HG03196 (cell line): ENCODE measurements at regions not wholly inside any gene's neighbourhood (a gene's known extent, or its start where the extent isn't known, plus 50 kb on each side); places are given as distances from the start of the nearest gene placed in this dataset.
"Not testable (repeated sequence)": the region's sequence is repeated elsewhere in the genome, so short reads cannot be mapped to it uniquely, and the experiment has no call there.

Experiments used
- ATAC-seq: cut with Tn5 transposase; IDR thresholded peaks from one replicate; pipeline ENCODE4 v1.9.1; 2021; ENCODE audit not compliant: unreplicated experiment

DNA sequence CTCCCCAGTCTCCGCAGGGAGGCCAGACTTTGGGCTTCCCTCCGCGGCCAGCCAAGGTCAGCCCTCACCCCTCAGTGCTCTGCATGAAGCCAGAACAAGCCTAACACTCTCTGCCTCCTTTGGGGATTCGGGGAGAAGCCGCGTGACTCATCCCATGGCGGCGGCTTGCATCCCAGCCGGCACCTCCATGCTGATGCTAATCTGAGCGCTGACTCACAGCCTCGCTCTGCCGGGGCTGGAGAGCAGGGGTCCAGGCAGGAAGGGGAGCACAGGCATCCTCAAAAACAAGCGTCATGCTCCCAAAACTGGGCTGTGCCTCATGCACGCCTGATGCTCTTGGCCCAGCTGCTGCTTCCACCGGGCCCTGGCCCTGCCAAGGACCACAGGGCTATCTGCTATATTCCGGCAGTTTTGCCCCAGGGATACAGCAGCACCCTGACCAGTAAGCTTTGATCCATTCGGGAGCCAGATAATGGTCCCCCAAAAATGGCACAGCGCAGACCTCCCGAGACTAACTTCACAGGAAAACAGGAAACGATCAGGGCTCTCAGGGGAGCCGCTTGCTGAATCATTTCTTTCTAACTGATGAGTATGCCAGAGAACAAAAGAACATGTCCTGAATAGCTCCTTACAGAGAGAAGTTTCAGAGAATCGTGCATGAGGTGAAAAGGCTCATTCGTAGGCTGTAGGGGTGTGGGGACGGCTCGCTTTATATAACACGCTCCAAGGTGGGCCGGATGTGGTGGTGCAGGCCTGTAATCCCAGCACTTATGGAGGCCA is 254.4 kb upstream of the USP9Y start:
- ATAC-seq = not testable (repeated sequence)

GRCh38 chrY:12448561-12448960 is 252.5 kb upstream of the USP9Y start:
- not testable (repeated sequence) for ATAC-seq

GRCh38 chrY:12453318-12453717 is 247.7 kb upstream of the USP9Y start:
- ATAC-seq = not testable (repeated sequence)

- no peak for ATAC-seq
Observed at GRCh38 chrY:12459965-12460364, 241.1 kb upstream of the USP9Y start.

DNA sequence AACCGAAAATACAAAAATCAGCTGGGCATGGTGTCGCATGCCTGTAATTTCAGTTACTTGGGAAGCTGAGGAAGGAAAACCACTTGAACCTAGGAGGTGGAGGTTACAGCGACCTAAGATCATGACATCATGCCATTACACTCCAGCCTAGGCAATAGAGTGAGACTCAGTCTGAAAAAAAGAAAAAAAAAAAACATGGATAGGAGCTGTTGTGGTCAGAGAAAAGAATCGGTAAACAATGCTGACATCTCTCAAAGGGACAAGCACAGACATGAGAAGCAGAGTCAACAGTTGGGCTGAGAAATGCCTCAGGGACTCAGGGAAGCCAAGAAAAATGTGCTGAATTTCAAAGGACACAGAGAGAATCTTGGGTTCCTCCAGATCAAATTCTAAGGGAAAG is 236.9 kb upstream of the USP9Y start:
- ATAC-seq = no peak

- no peak for ATAC-seq
Observed at GRCh38 chrY:12465706-12466105, 235.3 kb upstream of the USP9Y start.

- no peak for ATAC-seq
Observed at GRCh38 chrY:12469081-12469480, 231.9 kb upstream of the USP9Y start.

DNA sequence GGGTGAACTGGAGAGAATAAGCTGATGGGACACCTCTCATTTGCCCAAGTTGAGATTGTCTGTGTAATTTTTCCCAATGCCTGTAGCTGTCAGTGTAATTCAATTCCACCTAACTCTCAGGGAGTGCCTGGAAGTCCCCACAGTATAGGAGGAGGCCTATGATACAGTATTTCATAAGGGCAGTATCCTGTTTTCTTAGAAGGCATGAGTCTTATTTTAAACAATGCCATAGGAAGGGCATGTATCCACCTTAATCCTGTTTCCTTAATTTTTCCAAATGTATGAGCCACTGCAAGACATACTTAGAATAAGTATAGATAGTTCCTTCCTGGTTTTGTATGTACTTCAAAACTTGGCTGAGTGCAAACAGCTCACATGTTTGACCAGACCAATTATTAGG is 226.6 kb upstream of the USP9Y start:
- ATAC-seq = no peak

DNA sequence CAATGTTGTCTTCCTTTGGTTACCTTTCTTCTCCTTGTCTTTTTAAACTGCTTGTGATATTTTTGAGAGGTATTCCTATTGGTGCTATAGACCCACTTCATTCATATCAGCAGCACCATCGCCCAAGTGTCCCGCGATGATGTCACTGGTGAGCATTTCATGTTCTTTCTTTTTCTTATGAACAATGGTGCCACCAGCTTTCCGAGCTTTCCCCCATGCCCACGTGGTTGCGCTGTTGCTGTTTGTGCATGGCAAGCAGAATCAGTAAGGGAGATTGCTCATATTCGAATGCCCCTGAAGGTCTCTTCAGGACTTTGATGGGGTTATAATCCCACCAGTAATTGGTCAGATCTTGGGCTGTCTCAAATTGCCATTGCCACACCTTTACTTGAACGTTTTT is 221.6 kb upstream of the USP9Y start:
- no peak for ATAC-seq

DNA sequence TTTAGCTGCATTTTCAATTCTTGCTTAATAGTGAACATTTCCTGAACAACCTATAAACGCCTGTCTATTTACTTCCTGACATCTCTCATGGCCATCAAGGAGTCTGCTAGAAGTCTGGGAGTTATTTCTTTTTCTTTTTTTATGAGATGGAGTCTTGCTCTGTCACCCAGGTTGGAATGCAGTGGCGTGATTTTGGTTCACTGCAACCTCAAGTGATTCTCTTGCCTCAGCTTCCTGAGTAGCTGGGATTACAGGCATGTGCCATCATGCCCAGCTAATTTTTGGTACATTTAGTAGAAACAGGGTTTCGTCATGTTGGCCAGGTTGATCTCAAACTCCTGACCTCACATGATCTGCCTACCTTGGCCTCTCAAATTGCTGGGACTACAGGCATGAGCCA is 217.6 kb upstream of the USP9Y start:
- no peak for ATAC-seq

DNA sequence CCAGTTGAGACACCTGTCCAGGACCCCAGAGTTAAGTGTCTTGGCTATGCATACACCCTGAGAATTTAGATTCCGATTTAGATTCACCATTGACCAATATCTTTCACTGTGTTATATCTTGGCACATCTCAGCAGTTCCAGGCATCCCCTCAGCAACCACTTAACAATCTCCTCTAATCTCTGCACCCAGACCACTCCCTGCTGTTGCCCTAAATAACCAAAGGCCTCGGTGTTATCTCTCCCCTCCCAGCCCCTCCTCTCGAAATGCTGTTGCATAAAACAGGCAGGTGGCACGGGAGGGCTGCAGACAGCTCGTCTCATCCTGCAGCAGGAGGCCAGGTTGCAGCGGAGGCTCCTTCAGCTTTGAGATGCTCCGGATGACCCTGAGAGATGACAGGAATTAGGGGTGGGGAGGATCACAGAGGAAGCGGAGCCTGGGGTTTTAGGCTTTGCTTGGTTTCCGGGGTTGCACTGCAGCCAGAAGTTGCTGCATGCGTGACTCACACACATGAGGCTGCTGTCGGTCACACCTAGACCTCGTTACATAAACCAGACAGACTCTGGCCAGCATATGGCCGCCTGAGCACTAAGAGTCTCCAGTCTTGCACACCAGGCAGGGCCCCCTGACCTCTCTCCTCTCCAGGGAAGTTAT is 210.3 kb upstream of the USP9Y start:
- no peak for ATAC-seq

DNA sequence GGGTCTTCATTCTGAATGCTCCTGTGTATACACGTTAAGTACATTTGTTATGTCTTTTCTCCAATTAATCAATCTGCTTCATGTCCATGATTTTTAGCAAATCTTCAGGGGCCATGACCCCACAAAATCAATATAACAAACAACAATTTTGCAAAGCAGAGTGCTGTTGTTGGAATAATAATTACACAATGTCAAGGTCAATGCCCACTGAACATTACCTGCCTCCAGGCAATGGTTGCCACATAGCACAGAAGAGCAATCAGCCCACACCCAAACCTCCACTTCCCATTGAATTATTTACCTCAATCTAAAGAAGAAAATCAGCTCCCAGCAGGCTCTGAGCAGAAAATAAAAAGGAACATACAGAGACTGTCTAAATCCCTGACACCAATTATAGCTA is 208.8 kb upstream of the USP9Y start:
- ATAC-seq = no peak

DNA sequence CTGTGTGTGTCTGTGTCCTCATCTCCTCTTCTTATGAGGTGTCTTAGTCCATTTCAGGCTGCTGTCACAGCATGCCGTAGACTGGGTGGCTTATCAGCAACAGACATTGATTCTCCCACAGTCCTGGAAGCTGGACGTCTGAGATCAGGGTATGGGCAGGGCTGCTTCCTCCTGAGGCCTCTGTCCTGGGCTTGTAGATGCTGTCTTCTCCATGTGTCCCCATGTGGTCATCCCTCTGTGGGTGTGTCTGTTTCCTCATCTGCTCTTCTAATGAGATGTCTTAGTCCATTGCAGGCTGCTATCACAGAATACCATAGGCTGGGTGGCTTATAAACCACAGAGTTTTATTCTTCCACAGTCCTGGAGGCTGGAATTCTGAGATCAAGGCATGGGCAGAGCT is 205.0 kb upstream of the USP9Y start:
- ATAC-seq = no peak

- no peak for ATAC-seq
Observed at GRCh38 chrY:12500096-12500495, 200.9 kb upstream of the USP9Y start.

GRCh38 chrY:12504028-12504427 is 197.0 kb upstream of the USP9Y start:
- ATAC-seq = not testable (repeated sequence)

- no peak for ATAC-seq
Observed at GRCh38 chrY:12517338-12517737, 183.7 kb upstream of the USP9Y start.

DNA sequence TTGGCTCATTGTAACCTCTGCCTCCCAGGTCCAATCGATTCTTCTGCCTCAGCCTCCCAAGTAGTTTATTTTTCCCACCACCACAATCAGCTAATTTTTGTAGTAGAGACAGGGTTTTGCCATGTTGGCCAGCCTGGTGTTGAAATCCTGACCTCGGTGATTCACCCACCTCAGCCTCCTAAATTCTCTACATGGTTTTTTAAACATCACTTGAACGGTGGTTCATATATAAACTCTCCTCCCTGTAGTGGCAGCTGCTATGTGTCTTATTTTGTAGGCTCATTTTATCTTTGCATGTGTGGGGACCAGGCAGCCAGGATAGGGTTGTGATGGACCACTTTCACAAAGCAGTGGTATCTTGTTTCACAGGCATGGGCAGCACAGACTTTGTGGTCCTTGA is 175.8 kb upstream of the USP9Y start:
- no peak for ATAC-seq

DNA sequence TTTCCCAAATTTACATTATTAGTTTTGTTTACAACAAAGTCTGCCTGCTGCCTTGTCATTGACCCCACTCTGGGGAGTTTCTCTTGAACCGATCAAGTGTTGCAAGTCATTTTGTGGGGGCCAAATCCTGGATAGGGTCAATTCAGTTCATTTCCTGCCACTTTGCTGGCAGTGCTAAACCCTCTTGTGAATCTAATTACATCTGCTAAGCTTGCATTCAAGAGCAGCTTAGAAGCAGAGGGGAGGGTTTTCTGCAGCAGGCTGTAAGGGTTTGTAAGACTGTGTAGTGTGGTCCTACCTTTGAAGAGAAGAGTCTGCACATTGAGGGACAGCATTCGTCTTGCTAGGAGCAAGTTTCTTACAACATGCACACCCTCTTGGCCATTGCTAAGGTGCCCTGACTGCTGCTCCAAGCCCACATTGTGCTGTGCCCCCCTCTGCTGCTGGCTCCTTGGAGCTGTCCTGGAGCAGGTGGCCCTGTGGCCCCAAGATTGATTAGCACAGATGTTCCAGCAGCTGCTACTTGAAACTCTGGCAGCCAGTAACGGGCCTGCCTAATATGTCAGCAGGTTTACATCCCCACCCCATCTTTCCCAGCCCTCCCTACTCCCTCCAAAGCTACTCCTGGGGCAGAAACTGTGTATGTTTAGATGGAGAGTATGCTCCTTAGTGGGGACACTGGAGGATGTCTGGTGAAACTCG is 174.5 kb upstream of the USP9Y start:
- ATAC-seq = no peak

GRCh38 chrY:12537226-12537854 is 163.7 kb upstream of the USP9Y start:
- ATAC-seq = no peak

GRCh38 chrY:12546746-12547420 is 154.1 kb upstream of the USP9Y start:
- ATAC-seq = no peak
